ENCODE measurements at regions not wholly inside any gene's neighbourhood (a gene's known extent, or its start where the extent isn't known, plus 50 kb on each side); places are given as distances from the start of the nearest gene placed in this dataset.
A peak's percentile ranks its signal among the peaks of the same experiment; 100 is the strongest.

DNA sequence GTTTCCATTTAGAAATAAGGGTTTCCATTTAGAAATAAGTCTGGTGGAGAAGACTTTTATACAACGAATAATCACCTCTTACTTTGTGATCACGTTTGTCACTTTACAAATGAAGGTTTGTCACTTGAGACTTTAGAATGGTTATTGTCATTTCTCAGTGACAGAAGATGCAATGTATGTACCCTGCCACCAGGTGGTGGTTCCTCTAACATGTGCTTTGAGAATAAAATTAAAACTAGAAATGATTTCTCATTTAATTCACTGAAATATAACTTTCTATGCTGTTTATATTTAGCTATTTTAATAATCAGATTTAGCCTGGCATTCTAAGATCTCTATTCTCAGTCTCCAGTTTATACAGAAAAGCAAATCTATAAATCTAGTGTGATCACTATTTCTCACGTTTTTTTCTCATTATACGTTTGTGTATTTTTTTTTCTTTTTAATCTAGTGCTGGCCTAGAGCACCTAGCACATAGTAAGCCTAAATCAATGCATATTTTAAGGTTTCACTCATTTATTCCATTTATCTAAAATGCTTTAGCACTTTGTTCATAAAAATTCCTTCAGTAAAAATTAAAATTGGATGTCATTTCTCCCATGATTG lies 57.4 kb upstream of the TFAP2D start:
- Mint-ChIP-seq H3K27me3 (peaks cover 6% of the 10 kb centered on the region), H3K9me3 (no peaks in the 10 kb centered on the region), H3K27ac (no peak overlapping the region), H3K4me1 (ENCODE audit: unreplicated experiment) (no peaks in the 10 kb centered on the region), H3K36me3 (no peaks in the 10 kb centered on the region), H3K4me3 (no peak overlapping the region)
- DNase-seq (ENCODE audit: extremely low spot score, unreplicated experiment), result no peak
- TF ChIP-seq, protein P1, sequence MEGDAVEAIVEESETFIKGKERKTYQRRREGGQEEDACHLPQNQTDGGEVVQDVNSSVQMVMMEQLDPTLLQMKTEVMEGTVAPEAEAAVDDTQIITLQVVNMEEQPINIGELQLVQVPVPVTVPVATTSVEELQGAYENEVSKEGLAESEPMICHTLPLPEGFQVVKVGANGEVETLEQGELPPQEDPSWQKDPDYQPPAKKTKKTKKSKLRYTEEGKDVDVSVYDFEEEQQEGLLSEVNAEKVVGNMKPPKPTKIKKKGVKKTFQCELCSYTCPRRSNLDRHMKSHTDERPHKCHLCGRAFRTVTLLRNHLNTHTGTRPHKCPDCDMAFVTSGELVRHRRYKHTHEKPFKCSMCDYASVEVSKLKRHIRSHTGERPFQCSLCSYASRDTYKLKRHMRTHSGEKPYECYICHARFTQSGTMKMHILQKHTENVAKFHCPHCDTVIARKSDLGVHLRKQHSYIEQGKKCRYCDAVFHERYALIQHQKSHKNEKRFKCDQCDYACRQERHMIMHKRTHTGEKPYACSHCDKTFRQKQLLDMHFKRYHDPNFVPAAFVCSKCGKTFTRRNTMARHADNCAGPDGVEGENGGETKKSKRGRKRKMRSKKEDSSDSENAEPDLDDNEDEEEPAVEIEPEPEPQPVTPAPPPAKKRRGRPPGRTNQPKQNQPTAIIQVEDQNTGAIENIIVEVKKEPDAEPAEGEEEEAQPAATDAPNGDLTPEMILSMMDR (conservative IDR thresholded peaks at IDR 0.05), result peak; percentile 85

DNA sequence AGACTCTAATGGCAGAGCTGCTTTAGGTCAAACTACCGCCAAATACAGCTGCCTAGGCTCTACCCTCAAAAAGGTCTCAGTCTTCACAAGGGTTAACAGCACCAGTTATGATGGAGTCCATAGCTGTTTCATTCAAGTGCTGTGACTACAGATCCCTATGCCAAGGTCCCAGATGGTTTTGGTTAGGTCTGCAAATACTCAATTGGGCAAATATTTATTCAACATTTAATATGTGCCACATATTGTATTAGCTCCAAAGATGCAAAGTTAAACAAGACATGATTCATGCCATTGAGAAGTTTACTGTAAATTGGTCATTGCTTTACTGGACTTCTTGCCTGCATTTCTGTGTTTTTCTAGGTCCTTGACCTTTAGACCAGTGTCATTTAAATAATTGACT lies 55.8 kb upstream of the TFAP2D start:
- no peak overlapping the region for H3K27ac Mint-ChIP-seq
- DNase-seq (ENCODE audit: extremely low spot score, unreplicated experiment), result no peak
- no peaks in the 10 kb centered on the region for H3K27me3 Mint-ChIP-seq

DNA sequence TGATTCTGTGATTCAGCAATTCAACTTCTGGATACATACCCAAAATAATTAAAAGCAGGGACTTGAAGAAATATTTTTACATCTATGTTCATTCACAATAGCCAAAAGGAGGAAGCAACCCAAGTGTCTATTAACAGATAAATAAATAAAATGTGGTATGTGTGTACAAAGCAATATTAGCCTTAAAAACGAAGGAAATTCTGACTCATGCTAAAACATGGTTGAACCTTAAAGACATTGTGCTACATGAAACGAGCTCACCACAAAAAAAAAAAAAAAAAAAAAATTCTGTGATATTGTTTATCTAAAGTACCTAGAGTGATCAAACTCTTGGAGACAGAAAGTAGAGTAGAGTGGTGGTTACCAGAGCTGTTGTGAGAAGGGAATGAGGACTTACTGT lies 54.8 kb upstream of the TFAP2D start:
- Mint-ChIP-seq H3K9me3 (no peaks in the 10 kb centered on the region), H3K4me1 (ENCODE audit: unreplicated experiment) (no peaks in the 10 kb centered on the region)
- TF ChIP-seq, protein P1 (conservative IDR thresholded peaks at IDR 0.05), result no peak

More for the DNA sequence above, 55.8 kb upstream of the TFAP2D start:
- Mint-ChIP-seq H3K4me1 (ENCODE audit: unreplicated experiment) (no peaks in the 10 kb centered on the region), H3K4me3 (no peak overlapping the region), H3K9me3 (no peaks in the 10 kb centered on the region), H3K36me3 (no peaks in the 10 kb centered on the region)
- TF ChIP-seq, protein P1 (conservative IDR thresholded peaks at IDR 0.05), result no peak

DNA sequence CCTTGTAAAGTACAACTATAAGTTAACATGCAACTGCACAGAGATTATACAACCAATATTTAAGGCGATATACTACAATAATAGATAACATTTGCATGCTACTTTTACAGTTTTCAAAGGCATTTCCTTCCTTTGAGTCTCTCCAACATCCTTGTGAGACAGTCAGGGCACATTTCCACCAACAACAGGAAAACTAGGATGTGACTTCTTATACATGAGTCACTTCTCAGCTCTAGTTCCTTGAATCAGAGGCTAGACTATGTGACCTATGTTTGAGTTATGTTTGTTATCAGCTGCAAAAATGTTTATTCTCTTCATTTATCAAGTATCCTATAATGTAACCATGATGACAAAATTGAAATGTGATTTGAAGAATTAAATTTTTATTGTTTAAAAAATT lies 51.7 kb upstream of the TFAP2D start:
- no peak overlapping the region for H3K27ac Mint-ChIP-seq
- no peaks in the 10 kb centered on the region for H3K9me3 Mint-ChIP-seq
- no peaks in the 10 kb centered on the region for H3K4me1 Mint-ChIP-seq (ENCODE audit: unreplicated experiment)
- TF ChIP-seq, protein P1 (conservative IDR thresholded peaks at IDR 0.05), result no peak
- H3K27me3 Mint-ChIP-seq, result peaks cover 7% of the 10 kb centered on the region
- H3K36me3 Mint-ChIP-seq, result no peaks in the 10 kb centered on the region
- DNase-seq (ENCODE audit: extremely low spot score, unreplicated experiment), result no peak
- H3K4me3 Mint-ChIP-seq, result no peak overlapping the region

More for the DNA sequence above, 54.8 kb upstream of the TFAP2D start:
- Mint-ChIP-seq H3K27me3 (no peaks in the 10 kb centered on the region), H3K4me3 (no peak overlapping the region), H3K27ac (no peak overlapping the region), H3K36me3 (no peaks in the 10 kb centered on the region)
- DNase-seq (ENCODE audit: extremely low spot score, unreplicated experiment), result no peak

Measured in type B pancreatic cell (in vitro differentiated cells).